HG03558 (cell line): ENCODE measurements at regions not wholly inside any gene's neighbourhood (a gene's known extent, or its start where the extent isn't known, plus 50 kb on each side); places are given as distances from the start of the nearest gene placed in this dataset.
"Not testable (repeated sequence)": the region's sequence is repeated elsewhere in the genome, so short reads cannot be mapped to it uniquely, and the experiment has no call there.

Experiments
- ATAC-seq: cut with Tn5 transposase; IDR thresholded peaks from one replicate; pipeline ENCODE4 v1.9.1; 2021; ENCODE audit warnings: moderate number of reproducible peaks; ENCODE audit not compliant: unreplicated experiment; ENCODE audit errors: extremely low read depth

- no peak for ATAC-seq
These were observed 60.0 kb upstream of the BANK1 start for GRCh38 chr4:101730291-101731117.

GRCh38 chr4:101727238-101727637, 63.3 kb upstream of the BANK1 start:
- ATAC-seq, result no peak

DNA sequence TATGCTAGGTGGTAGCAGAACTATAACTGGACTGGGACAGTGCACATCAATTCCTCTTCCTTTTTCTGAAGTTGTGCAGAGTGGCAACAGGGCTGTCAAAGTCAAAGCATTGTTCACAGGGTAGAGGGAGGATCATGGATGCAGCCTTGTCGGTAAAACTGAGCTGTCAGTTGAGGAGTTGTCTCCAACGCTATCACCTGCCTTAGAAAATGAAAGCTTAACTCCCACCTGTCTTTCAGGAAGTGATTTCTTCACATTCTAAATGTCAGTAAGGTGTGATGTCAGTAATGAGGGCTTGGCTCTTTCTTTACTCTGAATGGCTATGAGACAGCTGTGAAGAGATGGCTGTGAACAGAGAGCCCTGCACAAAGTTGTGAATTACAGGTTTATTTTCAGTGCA, 66.4 kb upstream of the BANK1 start:
- ATAC-seq, result no peak

- no peak for ATAC-seq
These were observed 71.7 kb upstream of the BANK1 start for GRCh38 chr4:101718810-101719209.

GRCh38 chr4:101711590-101712260, 78.8 kb upstream of the BANK1 start:
- ATAC-seq, result no peak

- no peak for ATAC-seq
These were observed 79.7 kb upstream of the BANK1 start for GRCh38 chr4:101710806-101711205.

GRCh38 chr4:101708293-101709039, 82.1 kb upstream of the BANK1 start:
- no peak for ATAC-seq

GRCh38 chr4:101707596-101707995, 82.9 kb upstream of the BANK1 start:
- no peak for ATAC-seq

DNA sequence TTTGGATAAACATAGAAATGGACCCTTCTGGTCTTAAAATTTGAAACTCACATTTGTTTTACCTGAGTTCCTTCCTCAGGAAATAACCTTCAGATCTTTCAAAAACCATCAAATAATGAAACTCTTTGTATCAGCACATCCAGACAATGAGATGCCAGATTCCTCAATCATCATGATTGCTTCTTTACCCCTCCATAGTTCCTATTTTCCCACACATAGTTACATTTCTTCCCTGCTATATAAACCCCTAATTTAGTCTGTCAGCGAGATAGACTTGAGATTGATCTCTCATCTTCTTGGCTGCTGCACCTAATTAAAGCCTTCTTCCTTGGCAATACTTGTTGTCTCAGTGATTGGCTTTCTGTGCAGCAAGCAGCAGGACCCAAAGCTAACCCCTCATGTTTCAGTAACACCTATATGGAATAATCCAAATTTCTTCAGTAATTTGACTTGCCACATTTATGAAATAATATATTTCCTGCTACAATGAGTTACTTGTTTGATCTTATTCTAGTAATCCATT, 83.9 kb upstream of the BANK1 start:
- ATAC-seq, result no peak

DNA sequence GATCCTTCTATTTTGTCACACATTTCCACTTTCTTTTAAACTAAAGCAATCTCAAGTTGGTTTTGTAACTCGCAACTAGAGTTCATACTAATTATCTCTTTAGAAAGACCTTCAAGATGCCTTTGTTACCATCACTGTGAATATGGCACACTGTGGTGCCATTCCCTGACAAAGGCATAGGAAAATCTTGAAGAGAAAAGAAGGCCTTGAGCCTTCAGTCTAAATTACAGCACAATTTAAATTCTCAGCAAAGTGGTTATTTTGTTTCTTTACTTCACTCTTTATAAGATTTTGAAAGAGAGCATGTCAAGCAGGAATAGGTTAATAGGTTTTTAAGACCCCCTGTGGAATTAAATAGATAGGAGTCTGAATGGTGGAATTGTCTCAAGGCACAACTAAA, 89.0 kb upstream of the BANK1 start:
- ATAC-seq, result no peak

DNA sequence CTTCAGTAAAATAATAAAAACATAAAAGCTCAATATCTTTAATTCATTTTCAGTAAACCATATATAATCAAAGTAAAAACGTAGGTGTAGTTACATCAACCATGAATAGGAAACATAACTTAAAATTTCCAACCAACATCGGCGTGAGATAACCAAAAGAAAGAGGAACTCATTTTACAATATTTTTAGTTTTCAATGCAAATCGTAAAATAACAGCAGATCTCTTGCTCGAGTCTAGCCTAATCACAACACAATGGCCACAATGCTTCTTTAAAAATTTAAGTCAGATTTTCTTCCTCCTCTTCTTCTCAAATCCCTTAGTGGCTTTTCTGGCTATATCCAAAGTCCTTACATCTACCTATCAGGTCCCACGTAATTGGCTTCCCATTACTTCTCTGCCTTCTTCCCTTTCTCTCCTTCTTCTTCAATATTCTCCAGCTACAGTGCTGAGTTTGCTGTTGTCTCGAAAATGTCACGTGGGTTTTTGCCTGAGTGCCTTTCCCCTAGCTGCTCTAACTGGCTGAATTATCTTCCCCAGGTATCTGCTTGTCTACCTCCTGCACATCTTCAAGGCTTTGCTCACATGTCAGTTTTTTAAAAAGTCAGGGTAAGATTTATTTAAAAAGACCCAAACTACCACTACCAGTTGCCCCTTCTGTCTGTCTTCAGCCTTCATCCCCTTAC, 90.9 kb upstream of the BANK1 start:
- ATAC-seq, result no peak

DNA sequence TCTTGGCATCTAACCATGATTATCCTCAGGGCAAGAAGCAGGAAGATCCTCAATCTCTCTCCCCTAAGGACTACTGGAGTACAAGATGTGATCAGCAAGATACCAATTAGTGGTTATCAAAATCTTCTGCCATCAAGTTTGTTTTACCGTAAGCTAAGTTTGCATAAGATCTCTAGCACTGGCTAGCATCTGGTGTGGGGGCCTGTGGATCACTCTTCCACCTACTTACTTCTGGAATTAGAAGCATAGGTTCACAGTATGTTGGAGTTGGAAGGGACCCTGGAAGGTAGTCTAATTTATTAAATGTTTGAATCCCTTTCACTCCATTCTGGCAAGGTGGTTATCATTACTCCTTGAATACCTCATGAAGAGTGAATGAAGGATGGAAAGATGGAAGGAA, 93.3 kb upstream of the BANK1 start:
- ATAC-seq, result no peak

DNA sequence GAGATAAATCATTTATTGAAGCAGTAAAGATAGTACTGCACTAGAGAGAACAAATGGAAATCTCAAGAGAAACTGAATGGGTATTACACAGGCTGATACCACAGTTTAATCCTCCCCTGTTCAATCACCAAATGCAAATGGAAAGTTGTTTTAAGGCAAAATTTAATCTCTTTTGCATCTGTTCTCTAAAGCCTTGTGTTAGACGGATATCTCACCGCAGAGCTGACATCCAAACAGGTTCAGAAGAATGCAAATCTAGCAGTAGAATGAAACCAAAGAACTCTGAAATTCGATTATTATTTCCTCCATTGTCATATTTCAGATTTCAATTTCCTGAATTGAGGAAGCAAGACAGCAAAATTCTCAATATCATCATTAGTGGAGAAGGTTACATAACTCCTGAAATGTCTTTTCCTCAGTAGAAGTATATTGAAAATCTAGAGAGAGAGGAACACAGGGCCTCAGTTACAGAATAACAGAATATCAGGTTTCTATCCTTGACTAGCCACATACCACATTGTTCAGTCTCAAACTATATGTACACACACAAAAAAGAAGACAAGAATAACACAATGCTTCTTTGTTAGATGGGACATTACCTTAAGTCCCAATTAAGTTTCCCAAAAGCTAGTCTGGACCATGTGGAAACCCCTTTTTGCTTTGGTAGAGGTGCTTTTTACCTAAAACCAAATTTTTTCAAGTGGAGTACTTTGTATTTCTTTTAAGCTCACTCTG, 94.1 kb upstream of the BANK1 start:
- ATAC-seq, result no peak

GRCh38 chr4:101695176-101695575, 95.4 kb upstream of the BANK1 start:
- no peak for ATAC-seq

DNA sequence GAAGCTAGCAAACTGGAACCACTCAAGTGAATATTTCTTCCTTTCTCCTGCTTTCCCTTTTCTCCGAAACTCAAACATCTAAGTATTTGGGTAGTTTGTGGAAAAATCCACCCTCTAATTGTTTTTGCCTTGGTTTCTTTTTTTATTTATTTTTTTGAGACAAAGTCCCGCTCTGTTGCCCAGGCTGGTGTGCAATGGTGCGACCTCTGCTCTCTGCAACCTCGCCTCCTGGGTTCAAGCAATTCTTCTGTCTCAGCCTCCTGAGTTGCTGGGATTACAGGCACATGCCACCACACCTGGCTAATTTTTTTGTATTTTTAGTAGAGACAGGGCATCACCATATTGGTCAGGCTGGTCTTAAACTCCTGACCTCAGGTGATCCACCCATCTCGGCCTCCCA, 96.1 kb upstream of the BANK1 start:
- ATAC-seq, result not testable (repeated sequence)

GRCh38 chr4:101693842-101694398, 96.6 kb upstream of the BANK1 start:
- no peak for ATAC-seq

DNA sequence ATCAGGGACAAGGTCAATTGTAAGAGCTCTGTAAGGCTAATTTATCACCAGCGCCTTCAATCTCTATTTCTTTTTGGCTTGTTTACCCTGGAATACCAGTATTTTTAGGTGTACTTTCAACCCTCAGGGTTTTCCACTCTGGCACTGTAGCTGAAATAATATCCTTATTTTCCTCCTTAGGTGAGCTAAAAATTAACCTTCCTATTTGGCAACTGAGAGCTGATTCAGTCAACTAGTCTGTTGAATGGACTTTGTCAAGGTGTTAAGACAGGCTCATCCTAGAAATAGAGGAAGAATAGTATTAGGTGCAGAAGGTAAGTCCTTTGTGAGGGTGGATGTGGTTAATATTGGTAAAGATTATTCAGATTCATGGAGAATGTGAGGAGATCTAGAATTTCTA, 101.3 kb upstream of the BANK1 start:
- no peak for ATAC-seq

DNA sequence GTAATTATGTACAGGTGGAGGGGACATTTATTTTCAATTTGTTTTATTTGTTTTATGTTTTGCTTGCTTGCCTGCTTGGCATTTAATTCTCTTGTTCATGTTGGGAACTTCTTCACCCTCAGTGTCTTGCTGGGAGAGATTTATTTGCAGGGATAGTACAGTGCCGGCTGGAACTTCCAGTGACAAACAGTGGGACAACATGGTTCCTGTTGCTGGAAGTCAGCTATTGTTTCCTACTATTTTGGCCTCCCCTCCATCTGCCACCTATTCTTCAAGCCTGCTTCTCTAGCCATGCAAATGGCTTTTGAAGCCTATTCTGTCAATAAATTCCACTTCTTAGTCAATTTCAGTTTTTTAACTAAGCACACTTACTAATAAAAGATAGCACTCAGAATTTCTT, 105.4 kb upstream of the BANK1 start:
- no peak for ATAC-seq

DNA sequence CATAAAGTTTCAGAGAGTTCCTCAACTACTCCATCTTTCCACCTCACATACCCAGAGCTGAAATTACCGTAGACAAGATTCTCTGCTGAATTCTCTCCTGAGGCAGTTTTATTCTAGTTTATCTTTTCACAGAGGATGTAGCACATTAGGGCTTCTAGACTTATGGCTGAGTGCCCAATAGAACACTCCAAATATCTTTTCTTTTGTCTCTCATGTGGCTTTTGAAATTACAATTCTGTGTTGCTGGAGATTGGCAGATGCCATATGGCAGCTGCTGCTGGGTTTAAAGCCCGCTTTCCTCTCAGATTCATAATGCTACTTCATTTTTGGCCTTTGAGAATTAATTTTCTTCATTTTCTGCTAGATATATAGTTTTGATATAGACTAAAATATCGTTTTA, 107.6 kb upstream of the BANK1 start:
- ATAC-seq, result no peak
